Hematopoietic multipotent progenitor cell treated with erythropoietin and hydrocortisone succinate and interleukin-3 and kit ligand, for 6 days (in vitro differentiated cells): ENCODE measurements at regions not wholly inside any gene's neighbourhood (a gene's known extent, or its start where the extent isn't known, plus 50 kb on each side); places are given as distances from the start of the nearest gene placed in this dataset.

Experiments
- DNase-seq: peaks from one replicate; pipeline ENCODE4 v3.0.0-alpha.2; 2015

GRCh38 chr2:6359964-6360363, 505.7 kb downstream of the CMPK2 start:
- DNase-seq = no peak

GRCh38 chr2:6362671-6363450, 502.8 kb downstream of the CMPK2 start:
- no peak for DNase-seq

- DNase-seq = no peak
Measured at GRCh38 chr2:6368281-6368680, 497.4 kb downstream of the CMPK2 start.

- no peak for DNase-seq
Measured at GRCh38 chr2:6369266-6369665, 496.4 kb downstream of the CMPK2 start.

DNA sequence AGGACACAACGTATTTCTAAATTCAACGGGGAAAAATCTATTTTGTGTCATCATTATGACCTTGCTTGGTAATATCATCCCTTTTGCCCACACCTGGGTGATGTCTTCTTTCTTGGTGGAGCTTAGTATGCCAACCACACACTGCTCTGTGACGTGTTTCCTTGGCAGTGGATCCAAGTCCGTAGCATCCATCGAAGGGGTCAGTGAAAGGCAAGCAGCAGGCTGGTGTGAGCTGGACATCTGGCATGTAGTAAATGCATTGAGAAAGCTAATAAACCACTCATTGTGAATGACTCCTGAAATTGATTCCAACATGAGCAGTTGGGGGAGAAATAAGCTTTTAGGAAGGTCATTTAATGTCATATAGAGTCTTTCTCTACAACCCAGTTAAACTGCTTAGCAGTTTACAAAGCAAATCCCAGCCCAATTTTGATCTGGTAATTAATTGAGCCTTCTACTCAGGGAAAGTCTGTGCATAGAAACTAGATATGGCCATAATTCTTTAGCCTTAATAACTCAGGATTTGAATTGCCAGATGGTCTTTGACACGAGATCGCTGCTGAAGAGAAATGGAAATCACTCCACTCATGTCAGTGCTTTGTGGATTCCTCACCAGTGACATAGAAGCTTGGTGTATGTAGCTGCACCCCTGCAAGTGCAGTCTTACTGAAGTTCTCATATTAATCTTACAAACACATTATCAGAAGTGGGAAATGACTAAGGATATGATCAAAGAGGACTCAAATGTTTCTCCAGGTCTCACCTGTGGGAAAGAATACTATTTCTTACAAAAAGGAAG, 494.8 kb downstream of the CMPK2 start:
- no peak for DNase-seq

GRCh38 chr2:6372317-6372901, 493.3 kb downstream of the CMPK2 start:
- no peak for DNase-seq

DNA sequence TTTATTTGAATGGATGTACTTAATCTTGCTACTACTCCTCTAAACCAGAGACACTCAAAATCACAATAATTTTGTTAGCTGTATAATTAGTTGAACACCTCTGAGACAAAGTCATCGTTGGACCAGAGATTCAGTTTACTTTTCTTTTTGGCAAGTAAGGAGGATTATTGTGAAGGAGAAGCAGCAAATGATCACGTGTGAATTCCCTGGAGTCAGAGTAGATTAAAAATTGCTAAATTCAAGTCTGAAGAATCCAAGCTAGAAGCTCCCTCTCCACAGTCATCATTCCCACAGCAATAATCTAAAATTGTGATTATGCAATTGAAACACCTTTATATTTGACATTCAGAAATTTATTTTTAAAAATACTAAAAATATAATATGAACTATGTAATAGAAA, 484.4 kb downstream of the CMPK2 start:
- no peak for DNase-seq

- DNase-seq = no peak
Measured at GRCh38 chr2:6384341-6384740, 481.4 kb downstream of the CMPK2 start.

- DNase-seq = no peak
Measured at GRCh38 chr2:6392354-6392753, 473.4 kb downstream of the CMPK2 start.

DNA sequence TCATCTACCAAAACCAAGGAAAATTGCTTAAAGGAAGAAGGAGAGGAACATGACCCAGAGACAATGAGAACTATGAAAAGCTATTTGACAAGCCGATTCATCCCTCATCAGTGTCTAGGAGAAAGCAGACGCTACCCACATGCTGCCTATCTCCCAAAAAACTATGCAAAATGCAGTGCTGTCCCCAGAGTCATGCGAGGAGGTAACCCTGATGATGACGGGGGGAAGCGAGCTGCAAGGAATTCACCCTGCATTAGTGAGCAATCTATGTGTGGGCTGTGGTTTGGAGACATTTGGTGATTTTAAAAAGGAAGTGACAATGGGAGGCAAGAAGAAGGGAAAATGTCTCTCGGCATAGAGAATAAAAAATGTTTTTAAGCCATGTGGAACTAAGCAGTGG, 472.7 kb downstream of the CMPK2 start:
- no peak for DNase-seq

GRCh38 chr2:6393819-6394218, 471.9 kb downstream of the CMPK2 start:
- no peak for DNase-seq

GRCh38 chr2:6394276-6394675, 471.4 kb downstream of the CMPK2 start:
- no peak for DNase-seq

- no peak for DNase-seq
Measured at GRCh38 chr2:6398421-6398820, 467.3 kb downstream of the CMPK2 start.

- DNase-seq = no peak
Measured at GRCh38 chr2:6401301-6401700, 464.4 kb downstream of the CMPK2 start.

GRCh38 chr2:6408057-6408456, 457.6 kb downstream of the CMPK2 start:
- no peak for DNase-seq

- DNase-seq = no peak
Measured at GRCh38 chr2:6410313-6410712, 455.4 kb downstream of the CMPK2 start.

DNA sequence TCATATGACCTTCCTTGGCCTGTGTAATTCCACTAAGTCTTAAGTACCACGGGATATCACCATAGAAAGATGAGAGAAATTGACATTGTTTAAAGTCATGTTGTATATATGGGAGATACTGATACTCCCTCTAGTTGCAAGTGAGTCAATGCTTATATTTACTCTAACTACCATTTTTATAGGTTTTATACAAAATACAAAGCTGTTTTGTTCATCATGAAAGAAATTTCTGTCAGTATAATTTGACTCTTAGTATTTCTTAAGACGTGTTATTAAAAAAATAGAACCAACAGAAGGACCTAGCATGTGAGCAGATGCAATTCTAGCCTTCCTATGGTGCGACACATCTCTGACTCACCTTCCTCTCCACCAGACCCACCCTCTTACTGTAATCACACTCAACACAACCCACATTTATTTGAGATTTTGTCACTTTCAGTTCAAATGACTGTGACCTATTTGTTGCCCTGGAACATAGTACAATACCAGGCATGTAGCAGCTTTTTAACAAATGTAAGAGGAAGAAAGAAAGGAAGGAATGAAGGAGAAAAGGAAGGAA, 453.1 kb downstream of the CMPK2 start:
- DNase-seq = no peak

- DNase-seq = no peak
Measured at GRCh38 chr2:6417050-6417449, 448.7 kb downstream of the CMPK2 start.

DNA sequence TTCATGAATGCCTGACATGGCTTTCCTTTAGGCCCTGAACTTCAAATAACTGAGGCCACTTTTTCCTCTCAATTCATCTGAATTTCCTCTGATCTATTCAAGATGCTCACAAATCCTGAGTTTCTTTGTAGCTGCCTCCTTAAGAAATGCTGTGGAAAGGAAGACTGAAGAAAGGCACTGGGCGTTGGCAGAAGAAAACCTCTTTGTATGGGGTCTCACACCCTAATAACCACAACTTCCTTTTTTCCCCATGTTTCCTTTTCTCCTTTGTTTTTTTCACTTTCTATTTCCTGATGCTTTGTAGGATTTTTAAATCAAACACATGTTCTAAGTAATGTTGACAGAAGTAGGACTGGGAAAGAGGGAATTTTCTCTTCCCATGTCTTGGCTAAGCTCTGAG, 447.4 kb downstream of the CMPK2 start:
- no peak for DNase-seq

DNA sequence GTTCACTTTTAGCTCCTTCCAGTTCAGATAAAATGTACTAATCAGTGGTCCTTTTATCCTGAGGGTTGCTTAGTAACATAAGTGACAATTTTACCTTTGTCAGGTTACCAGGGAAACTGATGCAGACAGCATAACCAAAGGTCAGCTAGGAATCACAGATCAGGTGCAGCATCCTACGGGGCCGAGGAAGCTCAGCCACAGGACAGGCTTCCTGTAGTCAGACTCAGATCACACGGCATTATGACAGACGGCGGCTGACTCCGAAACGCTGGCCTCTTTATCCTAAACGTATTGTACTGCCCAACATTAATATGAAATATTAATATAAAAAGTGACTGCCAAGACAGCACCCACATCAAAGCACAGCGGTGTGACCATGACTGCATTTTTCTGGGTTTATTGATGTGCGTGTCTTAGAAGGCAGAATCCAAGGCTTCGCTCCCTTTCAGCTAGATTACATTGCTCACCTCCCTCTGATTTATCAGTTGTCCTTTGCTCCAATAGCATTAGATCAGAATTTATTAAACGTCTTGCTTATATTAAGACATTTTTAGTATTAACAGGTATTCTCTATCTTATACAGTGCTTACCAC, 444.5 kb downstream of the CMPK2 start:
- no peak for DNase-seq

GRCh38 chr2:6421888-6422287, 443.8 kb downstream of the CMPK2 start:
- DNase-seq = no peak

DNA sequence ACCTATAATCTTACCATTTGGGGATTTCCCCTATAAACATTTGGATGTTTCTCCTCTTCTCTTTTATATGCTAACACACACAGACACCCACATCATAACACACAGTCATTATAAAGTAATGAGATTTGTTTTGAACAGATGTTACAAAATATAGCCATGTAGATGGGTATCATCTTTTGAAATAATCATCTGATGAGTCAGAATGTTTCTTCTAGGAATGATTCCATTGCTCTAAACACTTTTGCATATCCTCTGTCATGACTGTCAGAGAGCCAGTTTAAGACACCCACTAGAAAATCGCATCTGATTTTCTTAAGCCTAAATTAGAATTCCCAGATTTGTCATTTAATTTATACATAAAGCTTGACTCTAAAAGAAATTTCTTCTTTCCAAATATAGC, 442.6 kb downstream of the CMPK2 start:
- no peak for DNase-seq

DNA sequence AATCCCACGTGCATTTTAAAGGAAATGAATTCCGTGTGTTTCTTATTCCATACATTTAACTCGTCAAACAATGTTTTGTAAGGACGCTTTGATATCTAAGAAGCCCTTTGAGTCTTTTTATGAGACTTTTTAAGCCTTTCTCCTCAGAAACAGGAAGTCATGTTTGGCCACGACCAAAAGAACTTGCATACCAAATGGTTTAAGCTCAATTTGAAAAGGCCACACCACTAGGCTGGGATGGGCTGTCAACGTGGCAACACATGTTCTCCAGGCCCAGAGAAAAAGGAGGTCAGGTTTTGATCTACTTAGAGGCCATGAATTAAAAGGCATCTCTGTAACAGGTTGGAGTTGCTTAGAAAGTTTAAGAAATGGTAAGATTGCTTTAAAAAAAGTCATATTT, 441.8 kb downstream of the CMPK2 start:
- no peak for DNase-seq
